ENCODE measurements at regions not wholly inside any gene's neighbourhood (a gene's known extent, or its start where the extent isn't known, plus 50 kb on each side); places are given as distances from the start of the nearest gene placed in this dataset.

DNA sequence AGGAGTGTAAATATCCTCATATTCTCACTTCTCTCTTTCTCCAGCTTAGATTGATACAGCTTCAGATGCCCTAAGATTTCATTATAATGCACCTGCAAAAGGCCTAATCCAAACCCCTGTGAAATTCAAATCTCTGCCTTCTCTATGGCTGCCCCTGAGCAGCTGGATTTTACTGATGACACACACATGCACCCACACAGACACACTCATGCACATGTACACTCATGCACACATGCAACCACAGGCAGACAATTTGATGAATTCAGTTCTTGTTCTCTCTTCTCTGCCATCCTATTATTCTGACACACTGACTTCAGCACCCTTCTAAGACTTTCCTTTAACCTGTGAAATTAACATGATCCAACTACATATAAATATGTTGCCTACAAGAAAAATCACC lies 563.2 kb downstream of the RNF144A start:
- no peak for TF ChIP-seq HDAC2 (IDR thresholded peaks at IDR 0.05)
- TF ChIP-seq ZNF253 (CRISPR knock-in tag; conservative IDR thresholded peaks at IDR 0.05): no peak
- TF ChIP-seq, protein P1, sequence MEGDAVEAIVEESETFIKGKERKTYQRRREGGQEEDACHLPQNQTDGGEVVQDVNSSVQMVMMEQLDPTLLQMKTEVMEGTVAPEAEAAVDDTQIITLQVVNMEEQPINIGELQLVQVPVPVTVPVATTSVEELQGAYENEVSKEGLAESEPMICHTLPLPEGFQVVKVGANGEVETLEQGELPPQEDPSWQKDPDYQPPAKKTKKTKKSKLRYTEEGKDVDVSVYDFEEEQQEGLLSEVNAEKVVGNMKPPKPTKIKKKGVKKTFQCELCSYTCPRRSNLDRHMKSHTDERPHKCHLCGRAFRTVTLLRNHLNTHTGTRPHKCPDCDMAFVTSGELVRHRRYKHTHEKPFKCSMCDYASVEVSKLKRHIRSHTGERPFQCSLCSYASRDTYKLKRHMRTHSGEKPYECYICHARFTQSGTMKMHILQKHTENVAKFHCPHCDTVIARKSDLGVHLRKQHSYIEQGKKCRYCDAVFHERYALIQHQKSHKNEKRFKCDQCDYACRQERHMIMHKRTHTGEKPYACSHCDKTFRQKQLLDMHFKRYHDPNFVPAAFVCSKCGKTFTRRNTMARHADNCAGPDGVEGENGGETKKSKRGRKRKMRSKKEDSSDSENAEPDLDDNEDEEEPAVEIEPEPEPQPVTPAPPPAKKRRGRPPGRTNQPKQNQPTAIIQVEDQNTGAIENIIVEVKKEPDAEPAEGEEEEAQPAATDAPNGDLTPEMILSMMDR (IDR thresholded peaks at IDR 0.05 in 2 of 3, conservative IDR thresholded peaks at IDR 0.05 in 1 of 3; ENCODE audit: insufficient read depth in 2 of 3, low read depth in 1 of 3, low read length in 3 of 3): no peak
- no peak for TF ChIP-seq NR2F6 (CRISPR knock-in tag; IDR thresholded peaks at IDR 0.05)
- no peak for TF ChIP-seq PTBP1 (IDR thresholded peaks at IDR 0.05; ENCODE audit: low read depth, low read length)
- no peak for TF ChIP-seq MGA (IDR thresholded peaks at IDR 0.05)
- TF ChIP-seq RBM22 (IDR thresholded peaks at IDR 0.05; ENCODE audit: low read depth, low read length, poor library complexity, severe bottlenecking): no peak
- no peak for TF ChIP-seq JUN (IDR thresholded peaks at IDR 0.05; ENCODE audit: borderline replicate concordance, low read depth, low read length)
- no peak for TF ChIP-seq JUN (CRISPR knock-in tag; IDR thresholded peaks at IDR 0.05; ENCODE audit: borderline replicate concordance)

Data from K562 (cell line).